GM12878 (cell line): ENCODE measurements at regions not wholly inside any gene's neighbourhood (a gene's known extent, or its start where the extent isn't known, plus 50 kb on each side); places are given as distances from the start of the nearest gene placed in this dataset.
A peak's percentile ranks its signal among the peaks of the same experiment; 100 is the strongest.

ENCODE experiments used
- ATAC-seq: fragments of 200-7000 bp; cut with Tn5 transposase; 3 replicates; pipeline ENCODE4 v1.9.1; 2020; ENCODE audit warnings: mild to moderate bottlenecking, moderate library complexity
- BruUV-seq: library from RNA; stranded (reverse); fragments of 400-500 nt; replicated peaks from 2 replicates; lab custom pipeline; 2021; lab: Mats Ljungman, UMichigan
- CTCF ChIA-PET: fragments of 300-600 bp; sonication (Branson Sonifier 250); formaldehyde crosslinking; extraction: SDS; loops from one replicate; lab custom pipeline; 2021; ENCODE audit warnings: inconsistent platforms; lab: Yijun Ruan, JAX
- POLR2A ChIA-PET: fragments of 350-600 bp; formaldehyde crosslinking; extraction: SDS; loops from one replicate; lab custom pipeline; 2021; ENCODE audit warnings: inconsistent platforms; lab: Charles Lee
- RAD21 ChIA-PET: fragments of 300-600 bp; sonication (Branson Sonifier 250); formaldehyde crosslinking; loops from one replicate; lab custom pipeline; 2023; ENCODE audit warnings: antibody characterized with exemption; ENCODE audit not compliant: unreplicated experiment; lab: Charles Lee
- SMC1A ChIA-PET: fragments of 300-600 bp; sonication (Branson Sonifier 250); formaldehyde crosslinking; loops from one replicate; lab custom pipeline; 2023; ENCODE audit not compliant: unreplicated experiment, uncharacterized antibody; lab: Charles Lee
- DNase-seq: peaks from one replicate; pipeline ENCODE4 v3.0.0-alpha.2; 2011; ENCODE audit warnings: low read depth, low spot score
- FAIRE-seq: peaks from 3 replicates; lab custom pipeline; 2011; peaks lifted over from hg19 to GRCh38; lab: Jason Lieb, UNC
- H2AFZ ChIP-seq: 2 replicates; pipeline ENCODE4 v1.6.0; 2011; ENCODE audit warnings: low read depth, low read length, control low read depth; ENCODE audit not compliant: control insufficient read depth
- H3K27ac ChIP-seq: 2 replicates; pipeline ENCODE4 v1.5.1; 2011; ENCODE audit warnings: control low read depth; ENCODE audit not compliant: control insufficient read depth, insufficient read depth
- H3K27me3 ChIP-seq, 2 experiments: replicated peaks in 1 of 2; 2 replicates each; pipeline versions ENCODE4 v1.6.0 to v1.6.1; 2011; ENCODE audit warnings: low read length in 1 of 2; ENCODE audit not compliant: control insufficient read depth in 2 of 2, insufficient read depth in 2 of 2
- H3K36me3 ChIP-seq, 2 experiments: 2 replicates each; pipeline ENCODE4 v1.5.1; 2011; ENCODE audit warnings: low read length in 1 of 2; ENCODE audit not compliant: control insufficient read depth in 2 of 2, insufficient read depth in 2 of 2
- H3K4me1 ChIP-seq: 2 replicates; pipeline ENCODE4 v1.6.1; 2011; ENCODE audit warnings: mild to moderate bottlenecking, low read length, moderate library complexity, mixed read lengths; ENCODE audit not compliant: control insufficient read depth, insufficient read depth
- H3K4me2 ChIP-seq: 2 replicates; pipeline ENCODE4 v1.6.0; 2011; ENCODE audit warnings: control low read depth; ENCODE audit not compliant: control insufficient read depth, insufficient read depth
- H3K4me3 ChIP-seq: fragments of 200-600 bp; sonication (generic); 2 replicates; pipeline ENCODE4 v1.5.1; 2016
- H3K79me2 ChIP-seq: 2 replicates; pipeline ENCODE4 v1.6.0; 2011; ENCODE audit warnings: low read length; ENCODE audit not compliant: control insufficient read depth, insufficient read depth
- H3K9ac ChIP-seq: 2 replicates; pipeline ENCODE4 v1.8.0; 2011; ENCODE audit warnings: low read length, control low read depth, mixed read lengths; ENCODE audit not compliant: control insufficient read depth, insufficient read depth
- H3K9me3 ChIP-seq: replicated peaks from 3 replicates; pipeline ENCODE4 v1.5.1; 2011; ENCODE audit warnings: mild to moderate bottlenecking, low read length; ENCODE audit not compliant: control insufficient read depth, insufficient read depth
- H4K20me1 ChIP-seq: 2 replicates; pipeline ENCODE4 v1.6.0; 2011; ENCODE audit not compliant: control insufficient read depth, insufficient read depth
- ATF2 ChIP-seq: IDR thresholded peaks from 2 replicates; pipeline ENCODE4 v1.6.1; 2012; ENCODE audit warnings: low read length, inconsistent platforms
- BRCA1 ChIP-seq: IDR thresholded peaks from 2 replicates; pipeline ENCODE4 v1.6.1; 2011; ENCODE audit warnings: low read depth, low read length, improper control_type of control experiment
- IRF4 ChIP-seq: IDR thresholded peaks from 2 replicates; pipeline ENCODE4 v1.6.1; 2011; ENCODE audit warnings: low read depth, low read length
- MXI1 ChIP-seq: fragments of 150-350 bp; IDR thresholded peaks from 2 replicates; pipeline ENCODE4 v1.6.1; 2011; ENCODE audit warnings: low read depth, mild to moderate bottlenecking, inconsistent platforms, low read length, improper control_type of control experiment
- MYC ChIP-seq: IDR thresholded peaks from 2 replicates; pipeline ENCODE4 v1.6.1; 2011; ENCODE audit warnings: mild to moderate bottlenecking, low read length, moderate library complexity, inconsistent platforms; ENCODE audit not compliant: insufficient read depth, insufficient replicate concordance, insufficient read length, severe bottlenecking
- PAX5 ChIP-seq: IDR thresholded peaks from 2 replicates; pipeline ENCODE4 v1.6.1; 2011; ENCODE audit warnings: low read depth, low read length, borderline replicate concordance
- PRDM15 ChIP-seq: fragments of 450-650 bp; formaldehyde crosslinking; IDR thresholded peaks from 2 replicates; pipeline ENCODE4 v1.4.0; 2020; ENCODE audit warnings: mild to moderate bottlenecking, moderate library complexity
- SMAD1 ChIP-seq: fragments of 450-650 bp; IDR thresholded peaks from 2 replicates; pipeline ENCODE4 v1.6.1; 2018; ENCODE audit warnings: mild to moderate bottlenecking, low read depth; ENCODE audit not compliant: partially characterized antibody
- SMC3 ChIP-seq: IDR thresholded peaks from 2 replicates; pipeline ENCODE4 v1.6.1; 2011; ENCODE audit warnings: low read length, improper control_type of control experiment, borderline replicate concordance
- WGBS: methylation state at CpG from one replicate; pipeline ENCODE4 v1.1.6; 2016; ENCODE audit warnings: low lambda C conversion rate; ENCODE audit not compliant: insufficient replicate concordance, insufficient coverage; ENCODE audit errors: missing lambda C conversion rate; 5-methylcytosine and 5-hydroxymethylcytosine counted together
- in situ Hi-C: fragments of 300-500 bp; cut with MboI; formaldehyde crosslinking; loops from 9 replicates; pipeline ENCODE4 v1.14.3; 2018; ENCODE audit warnings: mixed read lengths
- intact Hi-C: fragments of 100-400 bp; cut with micrococcal nuclease; formaldehyde crosslinking; loops from one replicate; pipeline ENCODE4 v1.14.2; 2022; ENCODE audit not compliant: unreplicated experiment

GRCh38 chr15:54839379-54839778 is 357.4 kb downstream of the RSL24D1 start:
- in situ Hi-C loops (no loop called here), intact Hi-C loops (no loop called here)
- TF ChIP-seq PAX5 (no peak), MXI1 (no peak), ATF2 (no peak), PRDM15 (CRISPR knock-in tag) (no peak), SMAD1 (no peak), MYC (no peak), SMC3 (no peak), IRF4 (no peak), BRCA1 (no peak)
- no peak for DNase-seq
- 22% methylated on average over 2 of the region's 2 CpGs for WGBS
- BruUV-seq: no TSS peak
- Histone ChIP-seq H3K4me1 (no peaks in the 10 kb centered on the region), H3K36me3 (no peaks in the 10 kb centered on the region; a peak in 1 of 4 replicates), H3K27ac (no peak overlapping the region), H3K4me2 (no peak overlapping the region), H3K79me2 (no peaks in the 10 kb centered on the region), H3K4me3 (no peak overlapping the region), H3K9me3 (no peaks in the 10 kb centered on the region; the same call in 2 of the 3 replicates), H3K27me3 (no peaks in the 10 kb centered on the region), H2AFZ (no peak overlapping the region), H3K9ac (no peak overlapping the region), H4K20me1 (no peaks in the 10 kb centered on the region)
- CTCF ChIA-PET: interaction anchor here (0.7 to 1.9 kb wide), 2 partner anchors 34 to 368 kb away, joined by 4 to 5 read pairs; no protein-coding TSS in a partner anchor
- SMC1A ChIA-PET: interaction anchor here (1.9 kb wide), 1 partner anchor 21 kb away, joined by 5 read pairs; no protein-coding TSS in a partner anchor
- RAD21 ChIA-PET: no interaction called here
- peak; percentile 36 for ATAC-seq
- peak; percentile 62 for FAIRE-seq
- POLR2A ChIA-PET: no interaction called here
